HepG2 (cell line): ENCODE measurements at regions not wholly inside any gene's neighbourhood (a gene's known extent, or its start where the extent isn't known, plus 50 kb on each side); places are given as distances from the start of the nearest gene placed in this dataset.

Experiments
- ATAC-seq: fragments of 200-7000 bp; cut with Tn5 transposase; 3 replicates; pipeline ENCODE4 v1.9.1; 2020; ENCODE audit warnings: mild to moderate bottlenecking, moderate library complexity
- BruUV-seq: library from RNA; stranded (reverse); fragments of 400-500 nt; replicated peaks from 2 replicates; lab custom pipeline; 2021; lab: Mats Ljungman, UMichigan
- CTCF ChIA-PET: fragments of 300-600 bp; formaldehyde crosslinking; extraction: SDS; loops from one replicate; lab custom pipeline; 2021; ENCODE audit warnings: low total read pairs, inconsistent platforms, low intra/inter-chr PET ratio; lab: Yijun Ruan, JAX
- POLR2A ChIA-PET: fragments of 350-600 bp; sonication (Branson Sonifier 250); formaldehyde crosslinking; loops from one replicate; lab custom pipeline; 2020; ENCODE audit warnings: antibody characterized with exemption, inconsistent platforms; lab: Yijun Ruan, JAX
- DNase-seq: peaks from one replicate; pipeline ENCODE4 v3.0.0-alpha.2; 2015; ENCODE audit warnings: low spot score
- FAIRE-seq: peaks from 3 replicates; lab custom pipeline; 2011; peaks lifted over from hg19 to GRCh38; lab: Jason Lieb, UNC
- H2AFZ ChIP-seq: one replicate; pipeline ENCODE4 v1.6.1; 2011; ENCODE audit warnings: low read length, inconsistent platforms
- H3K27ac ChIP-seq: fragments of 300-600 bp; 3 replicates; pipeline ENCODE4 v1.8.0; 2011; ENCODE audit warnings: mixed run types, mild to moderate bottlenecking, mixed read lengths, low read length, inconsistent platforms; ENCODE audit not compliant: insufficient read depth; ENCODE audit errors: extremely low read length
- H3K27me3 ChIP-seq, 2 experiments: fragments of 200-600 bp in 1 of 2; 2 replicates in 1 of 2; 3 replicates in 1 of 2; pipeline versions ENCODE4 v1.6.0 to v1.8.0; 2011; ENCODE audit warnings: low read length in 2 of 2, mild to moderate bottlenecking in 2 of 2, moderate library complexity in 2 of 2, inconsistent platforms in 1 of 2; ENCODE audit not compliant: insufficient read depth in 2 of 2, control insufficient read depth in 1 of 2
- H3K36me3 ChIP-seq, 2 experiments: fragments of 200-600 bp in 1 of 2; replicated peaks in 1 of 2; 2 replicates in 1 of 2; 3 replicates in 1 of 2; pipeline versions ENCODE4 v1.5.1 to v1.8.0; 2011; ENCODE audit warnings: low read length in 2 of 2, inconsistent platforms in 1 of 2; ENCODE audit not compliant: insufficient read depth in 2 of 2, control insufficient read depth in 1 of 2
- H3K4me1 ChIP-seq: 2 replicates; pipeline ENCODE4 v1.5.1; 2012; ENCODE audit warnings: low read length, inconsistent platforms; ENCODE audit not compliant: insufficient read depth
- H3K4me2 ChIP-seq: 2 replicates; pipeline ENCODE4 v1.6.0; 2011; ENCODE audit warnings: low read depth, low read length, inconsistent platforms
- H3K4me3 ChIP-seq, 3 experiments: fragments of 200-600 bp in 1 of 3; sonication (generic), shearing (Covaris generic) in 1 of 3; replicated peaks in 1 of 3; 2 replicates each; pipeline ENCODE4 v1.5.1; 2011 to 2016; ENCODE audit warnings: low read length in 3 of 3, inconsistent platforms in 2 of 3, low read depth in 2 of 3, mild to moderate bottlenecking in 2 of 3, control low read depth in 1 of 3, mixed read lengths in 1 of 3; ENCODE audit not compliant: insufficient read depth in 1 of 3
- H3K79me2 ChIP-seq: one replicate; pipeline ENCODE4 v1.6.1; 2011; ENCODE audit warnings: low read length, inconsistent platforms; ENCODE audit not compliant: insufficient read depth
- H3K9ac ChIP-seq: 2 replicates; pipeline ENCODE4 v1.6.0; 2011; ENCODE audit warnings: mild to moderate bottlenecking, low read depth, low read length, inconsistent platforms; ENCODE audit not compliant: insufficient read depth
- H3K9me3 ChIP-seq: 2 replicates; pipeline ENCODE4 v1.5.1; 2012; ENCODE audit warnings: mild to moderate bottlenecking, low read length
- H4K20me1 ChIP-seq: 2 replicates; pipeline ENCODE4 v1.6.0; 2011; ENCODE audit warnings: inconsistent platforms, mild to moderate bottlenecking, low read length, moderate library complexity; ENCODE audit not compliant: insufficient read depth
- ATF1 ChIP-seq: IDR thresholded peaks from 2 replicates; pipeline ENCODE4 v1.6.1; 2016; ENCODE audit warnings: mild to moderate bottlenecking, control low read depth
- DRAP1 ChIP-seq: IDR thresholded peaks from 2 replicates; pipeline ENCODE4 v1.6.1; 2016; ENCODE audit warnings: missing genetic modification reagents, missing compliant biosample characterization
- HMG20B ChIP-seq: conservative IDR thresholded peaks from 2 replicates; pipeline ENCODE4 v1.6.1; 2016; ENCODE audit warnings: missing genetic modification reagents, missing compliant biosample characterization
- KLF11 ChIP-seq: IDR thresholded peaks from 2 replicates; pipeline ENCODE4 v1.6.1; 2016; ENCODE audit warnings: missing compliant biosample characterization
- MAZ ChIP-seq, 2 experiments: sonication (generic) in 1 of 2; formaldehyde crosslinking in 1 of 2; IDR thresholded peaks; 2 replicates each; pipeline versions ENCODE4 v1.5.0 to v1.6.1; 2012 to 2020; ENCODE audit warnings: low read depth in 2 of 2, mild to moderate bottlenecking in 2 of 2, borderline replicate concordance in 1 of 2, improper control_type of control experiment in 1 of 2, low read length in 1 of 2, missing genetic modification reagents in 1 of 2, moderate library complexity in 1 of 2
- SP1 ChIP-seq, 2 experiments: fragments of 450-650 bp in 1 of 2; sonication (generic) in 1 of 2; formaldehyde crosslinking in 1 of 2; IDR thresholded peaks; 2 replicates each; pipeline versions ENCODE4 v1.4.0 to v1.6.1; 2016 to 2020; ENCODE audit warnings: missing genetic modification reagents in 1 of 2
- STAG1 ChIP-seq: sonication (generic); formaldehyde crosslinking; IDR thresholded peaks from 2 replicates; pipeline ENCODE4 v1.4.0; 2020; ENCODE audit warnings: missing genetic modification reagents
- ZBTB38 ChIP-seq: sonication (generic); formaldehyde crosslinking; IDR thresholded peaks from 2 replicates; pipeline ENCODE4 v1.5.1; 2020; ENCODE audit warnings: mild to moderate bottlenecking, missing genetic modification reagents
- ZKSCAN5 ChIP-seq: sonication (generic); formaldehyde crosslinking; IDR thresholded peaks from 2 replicates; pipeline ENCODE4 v1.5.1; 2020; ENCODE audit warnings: mild to moderate bottlenecking, missing genetic modification reagents
- ZNF510 ChIP-seq: sonication (generic); formaldehyde crosslinking; IDR thresholded peaks from 2 replicates; pipeline ENCODE4 v1.4.0; 2020; ENCODE audit warnings: low read depth, mild to moderate bottlenecking, missing genetic modification reagents
- ZNF564 ChIP-seq: sonication (generic); formaldehyde crosslinking; IDR thresholded peaks from 2 replicates; pipeline ENCODE4 v1.8.1; 2023; ENCODE audit warnings: mild to moderate bottlenecking, missing genetic modification reagents
- ZNF75D ChIP-seq: sonication (generic); formaldehyde crosslinking; IDR thresholded peaks from 2 replicates; pipeline ENCODE4 v1.8.1; 2023; ENCODE audit warnings: missing genetic modification reagents, mild to moderate bottlenecking, borderline replicate concordance
- ZSCAN30 ChIP-seq: sonication (generic); formaldehyde crosslinking; IDR thresholded peaks from 2 replicates; pipeline ENCODE4 v1.5.0; 2020; ENCODE audit warnings: mild to moderate bottlenecking, missing genetic modification reagents
- WGBS: methylation state at CpG from one replicate; pipeline ENCODE4 v1.1.6; 2017; ENCODE audit warnings: low lambda C conversion rate; 5-methylcytosine and 5-hydroxymethylcytosine counted together
- in situ Hi-C: cut with HindIII; loops from 2 replicates; pipeline ENCODE4 v1.10.0; 2017; ENCODE audit warnings: low pct_unique_long_range_greater_than_20kb; ENCODE audit not compliant: extremely low pct_ligation_motif_present
- intact Hi-C: fragments of 100-400 bp; cut with micrococcal nuclease; formaldehyde crosslinking; loops from one replicate; pipeline ENCODE4 v1.10.0; 2022; ENCODE audit not compliant: unreplicated experiment
- TF ChIP-seq, protein P1 (sequence below): IDR thresholded peaks from 2 replicates; pipeline ENCODE4 v1.6.1; 2016; ENCODE audit warnings: missing compliant biosample characterization, missing genetic modification reagents, borderline replicate concordance

GRCh38 chr13:31476266-31476665 lies 263.1 kb upstream of the RXFP2 start (continued):
- TF ChIP-seq, protein P1, sequence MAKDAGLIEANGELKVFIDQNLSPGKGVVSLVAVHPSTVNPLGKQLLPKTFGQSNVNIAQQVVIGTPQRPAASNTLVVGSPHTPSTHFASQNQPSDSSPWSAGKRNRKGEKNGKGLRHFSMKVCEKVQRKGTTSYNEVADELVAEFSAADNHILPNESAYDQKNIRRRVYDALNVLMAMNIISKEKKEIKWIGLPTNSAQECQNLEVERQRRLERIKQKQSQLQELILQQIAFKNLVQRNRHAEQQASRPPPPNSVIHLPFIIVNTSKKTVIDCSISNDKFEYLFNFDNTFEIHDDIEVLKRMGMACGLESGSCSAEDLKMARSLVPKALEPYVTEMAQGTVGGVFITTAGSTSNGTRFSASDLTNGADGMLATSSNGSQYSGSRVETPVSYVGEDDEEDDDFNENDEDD (CRISPR knock-in tag) = no peak
- TF ChIP-seq HMG20B (no peak), ZSCAN30 (CRISPR knock-in tag) (no peak), ZNF510 (CRISPR knock-in tag) (no peak), SP1 (IDR thresholded peaks at IDR 0.05) (no peak), SP1 (CRISPR knock-in tag; IDR thresholded peaks at IDR 0.05) (no peak), ZBTB38 (CRISPR knock-in tag) (no peak), ATF1 (CRISPR knock-in tag) (no peak), KLF11 (CRISPR knock-in tag) (no peak)
- TF ChIP-seq, all 625 proteins: peak for 0

DNA sequence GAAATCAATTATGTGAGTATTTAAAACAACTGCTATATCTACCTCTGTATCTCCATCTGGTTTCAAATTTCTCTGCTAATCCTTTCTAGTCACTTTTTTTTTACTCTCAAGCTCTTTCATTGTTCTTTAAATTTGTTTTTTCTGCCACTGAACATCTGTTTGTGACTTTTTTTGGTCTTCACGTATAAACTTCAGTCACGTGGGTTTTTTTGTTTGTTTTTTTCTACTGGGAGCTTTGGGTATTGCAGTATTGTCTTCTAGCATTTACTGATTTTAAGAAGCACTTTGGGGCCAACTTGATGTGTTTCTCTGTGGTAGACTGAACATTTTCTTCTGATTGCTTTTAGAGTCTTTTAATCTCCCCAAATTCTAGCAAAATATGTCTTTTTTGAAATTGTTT lies 262.6 kb upstream of the RXFP2 start:
- ChIA-PET CTCF (no interaction called here), POLR2A (no interaction called here)
- H3K79me2 ChIP-seq = no peaks in the 10 kb centered on the region

More for the DNA sequence above, 262.6 kb upstream of the RXFP2 start:
- intact Hi-C loops = no loop called here
- Histone ChIP-seq H2AFZ (no peak overlapping the region), H3K4me2 (no peak overlapping the region), H3K9ac (no peak overlapping the region), H3K27me3 (no peaks in the 10 kb centered on the region; a peak in 1 of 5 replicates), H3K9me3 (no peaks in the 10 kb centered on the region), H3K27ac (no peak overlapping the region), H3K4me3 (no peak overlapping the region), H3K36me3 (no peaks in the 10 kb centered on the region), H4K20me1 (no peaks in the 10 kb centered on the region)
- no TSS peak for BruUV-seq
- in situ Hi-C loops = no loop called here
- 0% methylated on average over 2 of the region's 2 CpGs for WGBS
- ATAC-seq (no peak), FAIRE-seq (no peak)
- TF ChIP-seq STAG1 (CRISPR knock-in tag) = no peak
- no peak for TF ChIP-seq ZKSCAN5
- TF ChIP-seq ZNF75D (CRISPR knock-in tag) = no peak
- no peak for TF ChIP-seq ZNF564
- no peak for TF ChIP-seq DRAP1
- TF ChIP-seq MAZ (IDR thresholded peaks at IDR 0.05; ENCODE audit: borderline replicate concordance, low read depth, low read length) = no peak
- no peak for TF ChIP-seq MAZ (CRISPR knock-in tag; IDR thresholded peaks at IDR 0.05; ENCODE audit: low read depth)
- TF ChIP-seq, all 625 proteins: peak for 0
- no peaks in the 10 kb centered on the region for H3K4me1 ChIP-seq
- DNase-seq = no peak
